Endothelial cell of umbilical vein (primary cell): ENCODE measurements at regions not wholly inside any gene's neighbourhood (a gene's known extent, or its start where the extent isn't known, plus 50 kb on each side); places are given as distances from the start of the nearest gene placed in this dataset.

Experiments
- BruUV-seq: library from RNA; stranded (reverse); fragments of 400-500 nt; replicated peaks from 2 replicates; lab custom pipeline; 2021; lab: Mats Ljungman, UMichigan
- CTCF ChIA-PET: fragments of 300-600, 350-600 bp; sonication (Branson Sonifier 250); formaldehyde crosslinking; loops from one replicate; lab custom pipeline; 2021; ENCODE audit warnings: antibody characterized with exemption, inconsistent platforms; lab: Charles Lee
- POLR2A ChIA-PET: fragments of 300-600, 350-600 bp; sonication (Branson Sonifier 250); formaldehyde crosslinking; loops from one replicate; lab custom pipeline; 2021; ENCODE audit warnings: antibody characterized with exemption, inconsistent platforms; lab: Charles Lee
- DNase-seq: peaks from one replicate; pipeline ENCODE4 v3.0.0-alpha.2; 2011; ENCODE audit warnings: low read depth, low spot score
- FAIRE-seq: peaks from 2 replicates; lab custom pipeline; 2011; peaks lifted over from hg19 to GRCh38; lab: Jason Lieb, UNC
- H2AFZ ChIP-seq: 2 replicates; pipeline ENCODE4 v1.6.0; 2012; ENCODE audit warnings: low read depth, low read length, control low read depth, inconsistent platforms
- H3K27ac ChIP-seq: 2 replicates; pipeline ENCODE4 v1.5.1; 2011; ENCODE audit warnings: low read depth, mild to moderate bottlenecking, control low read depth, low read length, moderate library complexity; ENCODE audit not compliant: insufficient read depth
- H3K27me3 ChIP-seq, 2 experiments: 2 replicates each; pipeline versions ENCODE4 v1.6.0 to v1.6.1; 2011; ENCODE audit warnings: low read length in 2 of 2, mixed read lengths in 1 of 2; ENCODE audit not compliant: control insufficient read depth in 2 of 2, insufficient read depth in 2 of 2
- H3K36me3 ChIP-seq, 2 experiments: 2 replicates in 1 of 2; 3 replicates in 1 of 2; pipeline ENCODE4 v1.5.1; 2011; ENCODE audit warnings: low read length in 2 of 2, mild to moderate bottlenecking in 1 of 2, moderate library complexity in 1 of 2; ENCODE audit not compliant: control insufficient read depth in 2 of 2, insufficient read depth in 2 of 2; ENCODE audit errors: extremely low read depth in 1 of 2
- H3K4me1 ChIP-seq: 3 replicates; pipeline ENCODE4 v1.5.1; 2011; ENCODE audit warnings: mild to moderate bottlenecking, low read length; ENCODE audit not compliant: control insufficient read depth, insufficient read depth; ENCODE audit errors: extremely low read depth
- H3K4me2 ChIP-seq: 2 replicates; pipeline ENCODE4 v1.6.1; 2011; ENCODE audit warnings: low read length, control low read depth, mixed read lengths; ENCODE audit not compliant: insufficient read depth
- H3K4me3 ChIP-seq, 3 experiments: fragments of 200-600 bp in 1 of 3; sonication (generic), shearing (Covaris generic) in 1 of 3; replicated peaks in 1 of 3; 2 replicates each; pipeline ENCODE4 v1.5.1; 2011 to 2016; ENCODE audit warnings: control low read depth in 3 of 3, low read length in 3 of 3, mild to moderate bottlenecking in 2 of 3, inconsistent platforms in 1 of 3, low read depth in 1 of 3, moderate library complexity in 1 of 3; ENCODE audit not compliant: insufficient read depth in 1 of 3
- H3K79me2 ChIP-seq: 2 replicates; pipeline ENCODE4 v1.6.0; 2012; ENCODE audit warnings: low read length, inconsistent platforms; ENCODE audit not compliant: control insufficient read depth, insufficient read depth
- H3K9ac ChIP-seq: replicated peaks from 2 replicates; pipeline ENCODE3; 2011; ENCODE audit warnings: low read length, control low read depth; ENCODE audit not compliant: insufficient read depth; ENCODE audit errors: extremely low read depth
- H3K9me1 ChIP-seq: replicated peaks from 3 replicates; pipeline ENCODE4 v1.6.0; 2011; ENCODE audit warnings: mild to moderate bottlenecking, low read length; ENCODE audit not compliant: control insufficient read depth, insufficient read depth; ENCODE audit errors: extremely low read depth
- H3K9me3 ChIP-seq: replicated peaks from 2 replicates; pipeline ENCODE4 v1.5.1; 2012; ENCODE audit warnings: low read length, inconsistent platforms; ENCODE audit not compliant: control insufficient read depth, insufficient read depth
- H4K20me1 ChIP-seq: replicated peaks from 2 replicates; pipeline ENCODE3; 2011; ENCODE audit warnings: mild to moderate bottlenecking, low read length; ENCODE audit not compliant: control insufficient read depth, insufficient read depth; ENCODE audit errors: extremely low read depth
- CTCF ChIP-seq, 2 donors: IDR thresholded peaks; 1 replicate in 1 of 2; 2 replicates in 1 of 2; pipeline ENCODE4 v1.5.1; 2011; ENCODE audit warnings: low read length in 2 of 2, mild to moderate bottlenecking in 2 of 2, moderate library complexity in 2 of 2, control low read depth in 1 of 2, inconsistent platforms in 1 of 2, low read depth in 1 of 2; ENCODE audit not compliant: insufficient read depth in 1 of 2; ENCODE audit errors: extremely low read depth in 1 of 2
- EZH2 ChIP-seq: IDR thresholded peaks from 2 replicates; pipeline ENCODE4 v1.6.1; 2012; ENCODE audit warnings: borderline replicate concordance, low read depth, mild to moderate bottlenecking, moderate library complexity, low read length, inconsistent platforms; ENCODE audit not compliant: severe bottlenecking
- FOS ChIP-seq: IDR thresholded peaks from 2 replicates; pipeline ENCODE4 v1.6.1; 2011; ENCODE audit warnings: mild to moderate bottlenecking, low read length, moderate library complexity, borderline replicate concordance; ENCODE audit not compliant: insufficient read depth
- GATA2 ChIP-seq: IDR thresholded peaks from 2 replicates; pipeline ENCODE4 v1.7.0; 2011; ENCODE audit warnings: low read depth, mild to moderate bottlenecking, moderate library complexity, mixed read lengths, low read length; ENCODE audit not compliant: insufficient read length, insufficient read depth
- JUN ChIP-seq: IDR thresholded peaks from 2 replicates; pipeline ENCODE4 v1.6.1; 2011; ENCODE audit warnings: borderline replicate concordance, low read depth; ENCODE audit not compliant: insufficient read length, insufficient read depth
- MYC ChIP-seq: IDR thresholded peaks from one replicate; pipeline ENCODE4 v1.6.1; 2011; ENCODE audit warnings: mild to moderate bottlenecking, low read depth, low read length
- POLR2A ChIP-seq: IDR thresholded peaks from 2 replicates; pipeline ENCODE4 v1.6.1; 2012; ENCODE audit warnings: low read depth, mild to moderate bottlenecking, control low read depth, low read length
- POLR2AphosphoS5 ChIP-seq: IDR thresholded peaks from 2 replicates; pipeline ENCODE4 v1.6.1; 2012; ENCODE audit warnings: low read depth, mild to moderate bottlenecking, control low read depth, low read length, moderate library complexity; ENCODE audit not compliant: insufficient read depth
- dilution Hi-C: fragments of 300-500 bp; cut with MboI; formaldehyde crosslinking; loops from one replicate; pipeline ENCODE4 v1.15.0; 2019; ENCODE audit warnings: low sequenced_read_pairs; ENCODE audit not compliant: extremely low pct_ligation_motif_present
- intact Hi-C: fragments of 100-400 bp; cut with micrococcal nuclease; formaldehyde crosslinking; loops from one replicate; pipeline ENCODE4 v1.10.0; 2022
- TF ChIP-seq, protein P1 (sequence below): IDR thresholded peaks from 2 replicates; pipeline ENCODE4 v1.6.1; 2011; ENCODE audit not compliant: insufficient read depth, insufficient read length

DNA sequence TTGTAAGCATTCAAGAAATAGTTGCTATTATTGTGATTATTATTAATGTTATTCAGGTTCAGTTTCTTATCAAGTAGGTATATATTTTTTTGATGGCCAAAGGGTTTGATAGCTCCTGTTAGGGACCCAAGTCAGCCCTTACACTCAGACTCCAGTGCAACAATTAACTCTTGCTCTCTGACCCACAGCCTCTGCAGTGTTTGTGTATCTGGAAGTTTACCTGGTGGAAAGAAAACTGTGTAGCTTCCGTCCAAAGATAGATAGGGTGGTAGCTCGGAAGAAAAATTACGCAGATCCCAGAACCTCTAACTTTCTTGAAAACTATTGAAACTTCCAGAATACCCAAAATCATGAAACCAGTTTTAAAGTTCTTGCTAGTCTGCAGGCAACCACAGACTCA, 58.6 kb upstream of the IGFBP2 start:
- no peak for DNase-seq
- intact Hi-C loops (no loop called here), dilution Hi-C loops (no loop called here)
- no peak overlapping the region for H3K4me2 ChIP-seq
- CTCF ChIA-PET: interaction anchor here (1.9 kb wide), 1 partner anchor 9 kb away, joined by 5 read pairs; no protein-coding TSS in a partner anchor
- POLR2A ChIA-PET: no interaction called here
- no TSS peak for BruUV-seq
- no peaks in the 10 kb centered on the region for H3K36me3 ChIP-seq
- no peak for FAIRE-seq
- no peaks in the 10 kb centered on the region for H3K79me2 ChIP-seq
- no peaks in the 10 kb centered on the region for H3K4me1 ChIP-seq
- H3K27me3 ChIP-seq: peaks cover 0 to 3% of the 10 kb centered on the region in 2 experiments
- TF ChIP-seq, protein P1, sequence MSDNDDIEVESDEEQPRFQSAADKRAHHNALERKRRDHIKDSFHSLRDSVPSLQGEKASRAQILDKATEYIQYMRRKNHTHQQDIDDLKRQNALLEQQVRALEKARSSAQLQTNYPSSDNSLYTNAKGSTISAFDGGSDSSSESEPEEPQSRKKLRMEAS: no peak
- TF ChIP-seq EZH2: no peak
- TF ChIP-seq JUN: no peak
- no peaks in the 10 kb centered on the region for H4K20me1 ChIP-seq
- no peaks in the 10 kb centered on the region for H3K9me3 ChIP-seq
- H3K27ac ChIP-seq: no peak overlapping the region
- no peaks in the 10 kb centered on the region for H3K9me1 ChIP-seq
- no peak overlapping the region for H3K4me3 ChIP-seq
- H3K9ac ChIP-seq: no peak overlapping the region
- H2AFZ ChIP-seq: no peak overlapping the region

DNA sequence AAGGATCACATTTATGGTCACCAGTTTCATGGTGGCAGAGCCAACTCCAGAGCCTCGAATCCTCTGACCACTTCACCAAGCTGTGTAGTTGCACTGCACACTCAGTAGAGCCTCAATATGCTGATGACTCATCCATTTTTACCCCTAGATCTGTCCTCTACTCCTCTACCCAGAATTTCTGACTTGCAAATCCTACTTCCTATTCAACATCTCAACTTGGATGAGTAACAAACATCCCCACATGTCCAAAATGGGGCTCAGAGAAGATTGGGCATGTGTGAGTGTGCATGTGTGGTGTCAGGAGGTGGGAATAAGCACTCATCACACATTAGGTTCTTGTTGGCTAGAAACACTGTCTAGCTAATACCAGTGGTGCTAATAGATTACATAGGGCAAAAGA, 57.8 kb upstream of the IGFBP2 start:
- no peaks in the 10 kb centered on the region for H3K9me1 ChIP-seq
- H3K27me3 ChIP-seq: peaks cover 0 to 5% of the 10 kb centered on the region in 2 experiments
- no peaks in the 10 kb centered on the region for H3K9me3 ChIP-seq
- H3K79me2 ChIP-seq: no peaks in the 10 kb centered on the region
- ChIA-PET POLR2A (no interaction called here), CTCF (interaction anchor here (1.1 to 1.9 kb wide), 2 partner anchors 8 to 38 kb away, joined by 3 to 5 read pairs; no protein-coding TSS in a partner anchor)
- no peak for DNase-seq
- FAIRE-seq: no peak
- no peak overlapping the region for H2AFZ ChIP-seq
- no peak overlapping the region for H3K4me2 ChIP-seq
- dilution Hi-C loops: no loop called here
- no peaks in the 10 kb centered on the region for H3K4me1 ChIP-seq
- no peak overlapping the region for H3K4me3 ChIP-seq
- no TSS peak for BruUV-seq
- H3K9ac ChIP-seq: no peak overlapping the region
- H3K27ac ChIP-seq: no peak overlapping the region
- no peaks in the 10 kb centered on the region for H4K20me1 ChIP-seq
- TF ChIP-seq POLR2AphosphoS5 (no peak), FOS (no peak), GATA2 (no peak), JUN (no peak), EZH2 (no peak), CTCF (IDR thresholded peaks at IDR 0.05; ENCODE audit: extremely low read depth in 1 of 2, insufficient read depth in 1 of 2, low read depth in 1 of 2, low read length in 2 of 2) (no peak), POLR2A (no peak), MYC (no peak)
- TF ChIP-seq, protein P1: no peak
- H3K36me3 ChIP-seq: no peaks in the 10 kb centered on the region
- intact Hi-C loops: no loop called here
